Pons (tissue), 1 donor: ENCODE measurements at regions not wholly inside any gene's neighbourhood (a gene's known extent, or its start where the extent isn't known, plus 50 kb on each side); places are given as distances from the start of the nearest gene placed in this dataset.
"Not testable (repeated sequence)": the region's sequence is repeated elsewhere in the genome, so short reads cannot be mapped to it uniquely, and the experiment has no call there.

Experiments
- DNase-seq: peaks from one replicate; pipeline ENCODE4 v3.0.0-alpha.2; 2016; ENCODE audit warnings: low spot score

GRCh38 chr13:54004026-54004699 lies 975.5 kb downstream of the OLFM4 start:
- DNase-seq: no peak

GRCh38 chr13:54016542-54016941 lies 987.9 kb downstream of the OLFM4 start:
- DNase-seq: no peak

GRCh38 chr13:54018485-54018884 lies 989.9 kb downstream of the OLFM4 start:
- no peak for DNase-seq

GRCh38 chr13:54029226-54029625 lies 1000.6 kb downstream of the OLFM4 start:
- no peak for DNase-seq

GRCh38 chr13:54029720-54030119 lies 1001.1 kb downstream of the OLFM4 start:
- no peak for DNase-seq

- DNase-seq: no peak
Measured at GRCh38 chr13:54033323-54033861, 1004.8 kb downstream of the OLFM4 start.

GRCh38 chr13:54034047-54034446 lies 1005.4 kb downstream of the OLFM4 start:
- no peak for DNase-seq

GRCh38 chr13:54057416-54057815 lies 1028.8 kb downstream of the OLFM4 start:
- not testable (repeated sequence) for DNase-seq

GRCh38 chr13:54069958-54070357 lies 1041.3 kb downstream of the OLFM4 start:
- not testable (repeated sequence) for DNase-seq

- DNase-seq: no peak
Measured at GRCh38 chr13:54077569-54077968, 1049.0 kb downstream of the OLFM4 start.

- DNase-seq: no peak
Measured at GRCh38 chr13:54078271-54078870, 1049.8 kb downstream of the OLFM4 start.

- not testable (repeated sequence) for DNase-seq
Measured at GRCh38 chr13:54082309-54082708, 1053.7 kb downstream of the OLFM4 start.

GRCh38 chr13:54091884-54092283 lies 1063.3 kb downstream of the OLFM4 start:
- no peak for DNase-seq

- DNase-seq: no peak
Measured at GRCh38 chr13:54092686-54093085, 1064.1 kb downstream of the OLFM4 start.

GRCh38 chr13:54110597-54110996 lies 1082.0 kb downstream of the OLFM4 start:
- no peak for DNase-seq

- no peak for DNase-seq
Measured at GRCh38 chr13:54124700-54125099, 1096.1 kb downstream of the OLFM4 start.

- DNase-seq: not testable (repeated sequence)
Measured at GRCh38 chr13:54130931-54131330, 1102.3 kb downstream of the OLFM4 start.

GRCh38 chr13:54131433-54131832 lies 1102.8 kb downstream of the OLFM4 start:
- DNase-seq: not testable (repeated sequence)

- DNase-seq: not testable (repeated sequence)
Measured at GRCh38 chr13:54132127-54132526, 1103.5 kb downstream of the OLFM4 start.

GRCh38 chr13:54132720-54133119 lies 1104.1 kb downstream of the OLFM4 start:
- not testable (repeated sequence) for DNase-seq

GRCh38 chr13:54133746-54134145 lies 1105.1 kb downstream of the OLFM4 start:
- no peak for DNase-seq

- no peak for DNase-seq
Measured at GRCh38 chr13:54144828-54145227, 1116.2 kb downstream of the OLFM4 start.

- no peak for DNase-seq
Measured at GRCh38 chr13:54150851-54151250, 1122.2 kb downstream of the OLFM4 start.

- no peak for DNase-seq
Measured at GRCh38 chr13:54162069-54162468, 1133.5 kb downstream of the OLFM4 start.
